ENCODE measurements at regions not wholly inside any gene's neighbourhood (a gene's known extent, or its start where the extent isn't known, plus 50 kb on each side); places are given as distances from the start of the nearest gene placed in this dataset.

- TF ChIP-seq CSRNP3 (CRISPR knock-in tag; IDR thresholded peaks at IDR 0.05), result no peak
- no peak for TF ChIP-seq TSHZ2 (CRISPR knock-in tag; IDR thresholded peaks at IDR 0.05)
- TF ChIP-seq POU6F1 (CRISPR knock-in tag; IDR thresholded peaks at IDR 0.05; ENCODE audit: borderline replicate concordance, low read depth), result no peak
- TF ChIP-seq BACH2 (CRISPR knock-in tag; IDR thresholded peaks at IDR 0.05; ENCODE audit: borderline replicate concordance), result no peak
- TF ChIP-seq PPARA (CRISPR knock-in tag; IDR thresholded peaks at IDR 0.05; ENCODE audit: borderline replicate concordance), result no peak
- no peak for TF ChIP-seq TOX (CRISPR knock-in tag; IDR thresholded peaks at IDR 0.05; ENCODE audit: borderline replicate concordance)
These were observed 71.2 kb upstream of the NRIP1 start (continued) for GRCh38 chr21:15135867-15136629.

GRCh38 chr21:15138490-15138889, 73.7 kb upstream of the NRIP1 start:
- ATAC-seq, result no peak
- TF ChIP-seq SNAI2 (CRISPR knock-in tag; IDR thresholded peaks at IDR 0.05) (no peak), ZC3H10 (CRISPR knock-in tag; IDR thresholded peaks at IDR 0.05) (no peak), TOX (CRISPR knock-in tag; IDR thresholded peaks at IDR 0.05; ENCODE audit: borderline replicate concordance) (no peak), ZFP30 (CRISPR knock-in tag; IDR thresholded peaks at IDR 0.05) (no peak), ZNF565 (CRISPR knock-in tag; conservative IDR thresholded peaks at IDR 0.05; ENCODE audit: low read depth) (no peak), ZNF70 (CRISPR knock-in tag; IDR thresholded peaks at IDR 0.05) (no peak), POU6F1 (CRISPR knock-in tag; IDR thresholded peaks at IDR 0.05; ENCODE audit: borderline replicate concordance, low read depth) (no peak), PPARA (CRISPR knock-in tag; IDR thresholded peaks at IDR 0.05; ENCODE audit: borderline replicate concordance) (no peak), CSRNP3 (CRISPR knock-in tag; IDR thresholded peaks at IDR 0.05) (no peak), ESRRG (CRISPR knock-in tag; IDR thresholded peaks at IDR 0.05) (no peak), ISL1 (CRISPR knock-in tag; IDR thresholded peaks at IDR 0.05) (no peak), ZFP3 (CRISPR knock-in tag; IDR thresholded peaks at IDR 0.05) (no peak), CREB5 (CRISPR knock-in tag; IDR thresholded peaks at IDR 0.05; ENCODE audit: low read depth) (no peak)

GRCh38 chr21:15139898-15140297, 75.1 kb upstream of the NRIP1 start:
- ATAC-seq, result no peak
- TF ChIP-seq SNAI2 (CRISPR knock-in tag; IDR thresholded peaks at IDR 0.05), result no peak
- TF ChIP-seq CSDC2 (CRISPR knock-in tag; IDR thresholded peaks at IDR 0.05), result no peak
- no peak for TF ChIP-seq TCF4 (CRISPR knock-in tag; IDR thresholded peaks at IDR 0.05; ENCODE audit: borderline replicate concordance)
- no peak for TF ChIP-seq PATZ1 (CRISPR knock-in tag; IDR thresholded peaks at IDR 0.05; ENCODE audit: borderline replicate concordance)
- TF ChIP-seq OSR1 (CRISPR knock-in tag; IDR thresholded peaks at IDR 0.05), result no peak
- TF ChIP-seq TSHZ2 (CRISPR knock-in tag; IDR thresholded peaks at IDR 0.05), result no peak
- TF ChIP-seq RARB (CRISPR knock-in tag; IDR thresholded peaks at IDR 0.05), result no peak
- TF ChIP-seq BACH2 (CRISPR knock-in tag; IDR thresholded peaks at IDR 0.05; ENCODE audit: borderline replicate concordance), result no peak
- TF ChIP-seq TOX (CRISPR knock-in tag; IDR thresholded peaks at IDR 0.05; ENCODE audit: borderline replicate concordance), result no peak
- no peak for TF ChIP-seq ESRRG (CRISPR knock-in tag; IDR thresholded peaks at IDR 0.05)
- no peak for TF ChIP-seq ZFP3 (CRISPR knock-in tag; IDR thresholded peaks at IDR 0.05)
- TF ChIP-seq ZNF8 (CRISPR knock-in tag; IDR thresholded peaks at IDR 0.05), result no peak
- TF ChIP-seq PPARA (CRISPR knock-in tag; IDR thresholded peaks at IDR 0.05; ENCODE audit: borderline replicate concordance), result no peak

Data from SK-N-SH treated with all-trans-retinoic acid at 6 μM for 48 hours (cell line).